HG03103 (cell line): ENCODE measurements at regions not wholly inside any gene's neighbourhood (a gene's known extent, or its start where the extent isn't known, plus 50 kb on each side); places are given as distances from the start of the nearest gene placed in this dataset.
"Not testable (repeated sequence)": the region's sequence is repeated elsewhere in the genome, so short reads cannot be mapped to it uniquely, and the experiment has no call there.

Source experiments
- ATAC-seq: cut with Tn5 transposase; IDR thresholded peaks from one replicate; pipeline ENCODE4 v1.9.1; 2021; ENCODE audit warnings: low read depth; ENCODE audit not compliant: unreplicated experiment

DNA sequence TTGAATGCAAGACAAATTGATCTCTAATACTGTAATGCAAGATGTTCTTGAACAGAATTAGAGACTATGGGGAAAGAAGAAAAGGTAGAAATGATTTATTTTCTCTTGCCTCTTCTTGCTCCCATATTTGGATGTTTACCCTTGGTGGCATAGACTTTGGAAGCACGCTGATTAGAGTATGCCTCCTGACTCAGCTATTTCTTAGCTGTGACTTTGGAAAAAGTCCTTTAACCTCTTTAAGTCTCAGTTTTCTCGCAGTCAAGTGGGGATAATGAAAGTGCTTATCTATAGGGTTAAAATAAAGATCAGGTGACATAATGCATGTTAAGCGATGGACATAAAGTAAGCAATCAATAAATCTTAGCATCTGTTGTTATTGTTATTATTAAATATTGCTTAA, 545.5 kb downstream of the GLUD2 start:
- ATAC-seq, result no peak

DNA sequence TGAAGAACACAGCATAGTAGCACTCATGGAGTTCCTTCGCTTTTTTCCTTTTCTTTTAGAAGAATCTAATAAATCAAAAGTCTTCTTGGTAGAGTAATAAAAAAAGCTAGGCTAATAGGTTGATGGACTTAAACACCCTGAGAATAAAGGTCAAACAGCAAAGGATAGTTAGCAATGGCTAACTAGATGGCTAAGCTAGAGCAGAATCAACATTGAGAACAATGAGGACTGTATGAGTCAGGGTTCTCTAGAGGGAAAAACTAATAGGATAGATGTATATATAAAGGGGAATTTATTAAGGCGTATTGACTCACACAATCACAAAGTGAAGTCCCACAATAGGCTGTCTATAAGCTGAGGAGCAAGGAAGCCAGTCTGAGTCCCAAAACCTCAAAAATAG, 550.9 kb downstream of the GLUD2 start:
- ATAC-seq, result no peak

- ATAC-seq, result no peak
Measured at GRCh38 chrX:121635141-121635540, 587.7 kb downstream of the GLUD2 start.

DNA sequence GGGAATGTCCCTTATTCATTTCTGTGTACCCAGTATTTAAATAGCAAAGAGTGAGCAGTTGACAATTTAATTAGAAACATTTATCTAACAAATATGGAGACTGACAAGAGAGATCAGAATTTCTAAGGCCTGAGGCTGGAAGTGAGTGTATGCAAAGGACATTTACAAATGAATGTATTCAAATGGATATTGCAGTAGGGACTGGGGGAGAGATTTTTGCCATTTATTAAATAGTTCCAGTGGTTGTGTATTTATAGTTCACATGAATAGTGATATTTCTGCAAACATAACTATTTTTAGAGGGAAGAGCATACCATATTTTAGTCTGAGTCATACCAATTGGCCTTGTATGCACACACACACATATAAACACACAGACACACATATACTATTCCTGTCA, 592.4 kb downstream of the GLUD2 start:
- ATAC-seq, result no peak

- no peak for ATAC-seq
Measured at GRCh38 chrX:121641560-121641959, 594.1 kb downstream of the GLUD2 start.

GRCh38 chrX:121642415-121642814, 595.0 kb downstream of the GLUD2 start:
- no peak for ATAC-seq

DNA sequence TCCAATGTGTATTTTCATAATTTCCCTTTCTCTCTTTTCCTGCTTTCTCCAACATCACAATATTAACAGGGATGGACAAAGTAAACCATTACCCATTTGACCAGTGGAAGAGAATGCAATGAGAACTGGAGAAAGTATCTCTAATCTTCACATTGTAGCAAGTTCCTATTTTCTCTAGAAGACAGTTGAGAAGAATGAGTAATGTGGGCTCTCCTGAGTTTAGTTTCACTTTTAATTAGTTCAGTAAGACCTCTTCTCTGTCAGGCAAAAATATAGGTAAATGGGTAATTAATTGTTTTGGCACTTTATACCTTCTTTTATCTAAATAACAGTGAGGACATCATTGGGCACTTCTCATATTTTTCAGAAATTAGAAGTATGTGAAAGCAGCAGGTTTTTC, 602.0 kb downstream of the GLUD2 start:
- ATAC-seq, result no peak

GRCh38 chrX:121655276-121655675, 607.9 kb downstream of the GLUD2 start:
- ATAC-seq, result no peak

GRCh38 chrX:121666171-121666570, 618.8 kb downstream of the GLUD2 start:
- no peak for ATAC-seq

DNA sequence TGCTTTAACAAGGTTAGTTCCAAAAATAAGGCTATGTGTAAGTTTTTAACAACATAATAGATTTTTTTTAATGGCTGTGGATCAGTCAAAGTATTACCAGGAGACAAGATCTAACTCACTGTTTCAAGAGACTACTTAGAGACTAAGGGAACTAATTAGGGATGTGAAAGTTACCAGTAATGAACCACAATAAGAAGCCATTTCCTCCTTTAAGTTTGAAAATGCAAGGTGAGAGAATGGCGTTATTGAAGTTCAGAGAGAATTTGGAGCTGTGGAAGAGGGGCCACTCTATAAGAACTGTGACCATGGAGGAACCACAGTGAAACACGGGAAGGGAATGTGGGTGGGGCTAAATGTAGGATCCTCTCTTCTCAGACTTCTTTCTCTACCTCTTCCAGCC, 624.2 kb downstream of the GLUD2 start:
- ATAC-seq, result peak; percentile 61

DNA sequence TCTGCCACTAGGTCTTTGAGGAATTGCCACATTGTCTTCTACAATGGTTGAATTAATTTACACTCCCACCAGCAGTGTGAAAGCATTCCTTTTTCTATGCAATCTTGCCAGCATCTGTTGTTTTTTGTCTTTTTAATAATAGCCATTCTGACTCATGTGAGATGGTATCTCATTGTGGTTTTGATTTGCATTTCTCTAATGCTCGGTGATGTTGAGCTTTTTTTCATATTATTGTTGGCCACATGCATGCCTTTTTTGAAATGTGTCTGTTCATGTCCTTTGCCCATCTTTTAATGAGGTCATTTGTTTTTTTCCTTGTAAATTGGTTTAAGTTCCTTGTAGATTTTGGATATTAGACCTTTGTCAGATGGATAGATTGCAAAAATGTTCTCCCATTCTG, 661.8 kb downstream of the GLUD2 start:
- not testable (repeated sequence) for ATAC-seq

DNA sequence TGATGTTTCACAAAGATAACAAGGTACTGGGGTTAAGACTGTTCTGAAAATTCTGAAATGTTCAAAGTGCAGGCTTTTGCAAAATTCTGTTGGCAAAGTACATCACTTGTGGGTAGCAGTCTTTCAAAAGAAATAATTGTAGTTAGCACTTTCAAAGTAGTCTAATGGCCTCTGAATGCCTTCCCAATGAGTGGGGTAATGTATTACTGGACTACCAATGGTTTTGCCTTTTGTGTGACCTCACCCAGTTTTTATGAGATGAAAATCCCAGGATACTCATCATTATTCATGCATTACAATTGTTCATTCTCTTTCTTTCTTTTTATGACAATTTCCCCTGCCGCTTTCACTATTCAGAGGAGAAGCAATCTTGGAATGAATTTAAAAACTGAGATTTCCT, 686.1 kb downstream of the GLUD2 start:
- no peak for ATAC-seq

DNA sequence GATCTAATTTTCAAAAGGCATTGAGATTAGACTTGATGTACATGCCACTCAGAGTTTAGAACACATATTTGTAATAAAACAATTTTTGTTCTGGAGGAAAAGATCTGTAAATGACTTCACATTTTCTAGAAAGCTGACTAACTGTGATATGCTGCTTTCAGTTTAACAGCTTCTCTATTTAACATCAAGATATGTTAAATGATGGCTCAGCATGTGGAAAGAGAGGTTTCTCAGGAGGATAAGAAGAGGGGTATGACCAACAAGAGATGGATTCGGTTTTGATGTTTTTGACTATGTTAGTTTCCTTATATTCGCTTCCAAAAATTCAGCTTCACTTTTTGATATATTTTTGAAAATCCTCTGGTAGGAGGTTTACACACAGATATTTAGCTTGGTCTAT, 698.7 kb downstream of the GLUD2 start:
- no peak for ATAC-seq

- not testable (repeated sequence) for ATAC-seq
Measured at GRCh38 chrX:121753602-121754001, 706.2 kb downstream of the GLUD2 start.

DNA sequence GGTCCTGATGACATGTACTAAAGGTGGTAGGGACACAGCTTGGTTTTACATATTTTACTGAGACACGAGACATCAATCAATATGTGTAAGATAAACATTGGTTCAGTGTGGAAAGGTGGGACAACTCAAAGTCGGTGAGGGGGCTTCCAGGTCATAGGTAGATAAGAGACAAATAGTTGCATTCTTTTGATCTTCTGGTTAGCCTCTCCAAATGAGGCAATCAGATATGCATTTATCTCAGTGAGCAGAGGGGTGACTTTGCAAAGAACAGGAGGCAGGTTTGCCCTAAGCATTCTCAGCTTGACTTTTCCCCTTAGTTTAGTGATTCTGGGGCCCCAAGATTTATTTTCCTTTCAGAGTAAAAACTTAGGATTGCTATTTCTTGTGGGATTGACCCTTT, 706.9 kb downstream of the GLUD2 start:
- no peak for ATAC-seq

DNA sequence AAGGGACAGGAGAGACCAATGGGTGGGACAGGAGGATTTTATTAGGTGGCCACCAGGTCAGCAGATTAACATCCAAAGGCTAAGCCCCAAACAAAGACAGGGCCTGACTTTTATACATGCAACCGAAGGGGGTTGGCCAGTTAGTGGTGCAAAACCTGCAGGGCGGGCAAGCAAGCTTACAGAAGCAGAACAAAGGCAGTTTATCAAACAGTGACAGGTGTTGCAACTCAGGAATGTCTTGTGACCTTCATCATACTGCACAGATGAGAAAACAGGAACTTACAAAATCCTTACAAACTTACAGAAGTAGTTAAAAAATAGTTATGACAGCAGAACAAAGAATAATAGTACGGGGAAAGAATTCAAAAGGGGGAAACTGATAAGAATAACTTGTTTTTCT, 708.1 kb downstream of the GLUD2 start:
- no peak for ATAC-seq

GRCh38 chrX:121761845-121762244, 714.4 kb downstream of the GLUD2 start:
- no peak for ATAC-seq

GRCh38 chrX:121763671-121764070, 716.3 kb downstream of the GLUD2 start:
- no peak for ATAC-seq

- not testable (repeated sequence) for ATAC-seq
Measured at GRCh38 chrX:121768210-121768609, 720.8 kb downstream of the GLUD2 start.

DNA sequence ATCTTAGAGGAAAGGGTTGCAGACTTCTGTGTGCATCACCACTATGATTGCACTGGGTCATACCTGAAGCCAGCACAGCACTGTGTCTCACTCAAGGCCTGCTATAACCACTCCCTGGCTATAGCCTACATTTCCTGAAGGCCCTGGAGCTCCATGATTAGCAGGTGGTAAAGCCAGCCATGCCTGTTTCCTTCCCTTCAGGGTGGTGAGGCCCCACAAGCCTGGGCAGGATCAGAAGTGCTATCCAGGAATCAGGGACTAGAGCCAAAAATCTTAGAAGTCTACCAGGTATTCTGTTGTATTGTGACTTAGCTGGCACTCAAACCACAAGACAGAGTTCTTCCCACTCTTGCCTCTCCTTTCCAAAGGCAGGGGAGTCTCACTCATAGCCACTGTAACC, 734.6 kb downstream of the GLUD2 start:
- ATAC-seq, result no peak

DNA sequence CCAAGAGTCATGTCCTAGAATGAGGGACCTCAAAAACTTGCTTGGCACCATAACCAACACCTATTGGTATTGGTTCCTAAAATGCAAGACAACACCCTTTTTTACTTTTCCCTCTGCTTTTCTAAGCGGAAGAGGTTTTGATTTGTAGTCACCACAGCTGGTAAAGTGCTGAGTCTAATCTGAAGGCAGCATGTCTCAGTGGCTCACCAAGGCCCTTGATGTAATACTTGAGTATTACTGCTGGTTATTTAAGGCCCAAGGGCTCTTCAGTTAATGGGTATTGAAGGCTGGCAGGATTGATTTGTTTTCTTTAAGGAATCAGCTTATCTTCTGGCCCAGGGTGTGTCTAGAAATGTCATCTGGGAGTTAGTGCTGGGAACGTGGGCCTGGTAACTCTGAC, 735.1 kb downstream of the GLUD2 start:
- ATAC-seq, result no peak

DNA sequence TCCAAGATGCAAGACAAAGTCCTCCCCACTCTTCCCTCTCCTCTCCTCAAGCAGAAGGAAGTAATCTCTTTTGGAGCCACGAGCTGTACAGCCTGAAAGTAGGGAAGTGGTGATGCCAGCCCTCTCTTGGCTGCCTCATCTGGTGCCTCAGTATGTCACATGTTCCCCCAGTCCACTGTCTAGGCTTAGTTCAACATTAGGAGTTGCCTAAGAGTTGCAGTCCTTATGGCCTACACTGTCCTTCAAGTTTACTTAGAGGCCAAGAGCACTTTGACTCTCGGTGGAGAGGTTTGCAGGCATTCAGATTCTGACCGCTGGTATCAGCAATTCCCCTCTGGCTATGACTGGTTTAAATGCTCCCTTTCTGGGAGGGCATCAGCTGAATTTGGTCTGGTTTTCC, 735.6 kb downstream of the GLUD2 start:
- no peak for ATAC-seq

DNA sequence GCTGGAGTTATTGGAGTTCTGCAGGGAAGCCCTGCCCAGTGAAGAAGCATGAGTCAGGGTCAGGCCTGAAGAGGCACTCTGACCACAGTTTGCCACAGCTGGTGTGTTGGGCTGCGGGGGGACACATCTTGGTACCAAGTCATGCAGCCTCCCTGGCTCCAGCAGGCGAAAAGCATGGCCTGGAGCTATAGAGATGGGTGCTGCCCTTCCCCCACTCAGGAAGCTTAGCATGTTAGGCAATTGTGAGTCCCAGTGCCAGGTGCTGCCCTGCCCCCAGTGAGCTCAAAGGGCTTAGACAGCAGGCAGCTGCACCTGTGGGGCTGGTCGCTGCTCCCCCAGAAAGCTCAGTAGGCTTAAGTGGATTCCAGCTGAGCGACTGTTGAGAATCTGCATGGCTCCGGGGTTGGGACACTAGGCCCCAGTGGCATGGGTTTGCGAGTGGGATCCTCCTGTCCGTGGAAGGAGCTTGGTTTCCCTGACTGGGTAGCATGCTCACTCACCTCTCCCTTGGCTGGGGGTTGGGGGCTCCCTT, 755.5 kb downstream of the GLUD2 start:
- no peak for ATAC-seq
